Upper lobe of left lung (tissue), 6 donors: ENCODE measurements at regions not wholly inside any gene's neighbourhood (a gene's known extent, or its start where the extent isn't known, plus 50 kb on each side); places are given as distances from the start of the nearest gene placed in this dataset.
"Not testable (repeated sequence)": the region's sequence is repeated elsewhere in the genome, so short reads cannot be mapped to it uniquely, and the experiment has no call there.

Experiments used
- ATAC-seq, 2 donors: fragments of 200-7000 bp; cut with Tn5 transposase; one replicate each; pipeline ENCODE4 v1.9.1; 2022; ENCODE audit warnings: mild to moderate bottlenecking in 2 of 2, moderate library complexity in 2 of 2; ENCODE audit not compliant: low FRiP score in 2 of 2
- DNase-seq, 2 donors: peaks; one replicate each; pipeline ENCODE4 v3.0.0-alpha.2; 2019 to 2020
- H3K27ac ChIP-seq, 4 donors: fragments of 200-600 bp; sonication (generic); one replicate each; pipeline ENCODE4 v1.5.1; 2016 to 2019
- H3K27me3 ChIP-seq, 4 donors: fragments of 200-600 bp; sonication (generic); one replicate each; pipeline ENCODE4 v1.5.1; 2017 to 2019
- H3K36me3 ChIP-seq, 4 donors: fragments of 200-600 bp; sonication (generic); one replicate each; pipeline ENCODE4 v1.5.1; 2016 to 2019
- H3K4me1 ChIP-seq, 4 donors: fragments of 200-600 bp; sonication (generic); one replicate each; pipeline ENCODE4 v1.5.1; 2018 to 2019
- H3K4me3 ChIP-seq, 4 donors: fragments of 200-600 bp; sonication (generic); one replicate each; pipeline ENCODE4 v1.5.1; 2017 to 2019; ENCODE audit warnings: mild to moderate bottlenecking in 2 of 4, moderate library complexity in 1 of 4
- H3K9me3 ChIP-seq, 4 donors: fragments of 200-600 bp; sonication (generic); one replicate each; pipeline ENCODE4 v1.5.1; 2018 to 2019
- EP300 ChIP-seq, 4 donors: sonication (generic); formaldehyde crosslinking; IDR thresholded peaks; one replicate each; pipeline ENCODE4 v1.5.1; 2017; ENCODE audit warnings: antibody characterized with exemption in 4 of 4, control low read depth in 2 of 4
- POLR2A ChIP-seq, 4 donors: fragments of 450-650 bp; IDR thresholded peaks; one replicate each; pipeline ENCODE4 v1.5.1; 2016 to 2017; ENCODE audit warnings: antibody characterized with exemption in 4 of 4, mild to moderate bottlenecking in 2 of 4
- POLR2AphosphoS5 ChIP-seq, 2 donors: sonication (generic); formaldehyde crosslinking; IDR thresholded peaks; one replicate each; pipeline ENCODE4 v1.5.1; 2017; ENCODE audit warnings: antibody characterized with exemption in 2 of 2
- WGBS, 2 donors: methylation state at CpG; one replicate each; pipeline ENCODE4 v1.1.5; 2017 to 2018; 5-methylcytosine and 5-hydroxymethylcytosine counted together
- TF ChIP-seq, protein P1 (sequence below), 6 experiments: fragments of 450-650 bp in 4 of 6; fragments of 200-600 bp in 2 of 6; sonication (generic) in 2 of 6; IDR thresholded peaks; one replicate each; pipeline ENCODE4 v1.5.1; 2016 to 2019; ENCODE audit warnings: antibody characterized with exemption in 6 of 6
- donor health status: DM: no; HTN: no; CAD: no; lungs with moderate emphysema.
- donor health status: DM: no; HTN: yes; CAD: no; lungs with severe emphysema.

DNA sequence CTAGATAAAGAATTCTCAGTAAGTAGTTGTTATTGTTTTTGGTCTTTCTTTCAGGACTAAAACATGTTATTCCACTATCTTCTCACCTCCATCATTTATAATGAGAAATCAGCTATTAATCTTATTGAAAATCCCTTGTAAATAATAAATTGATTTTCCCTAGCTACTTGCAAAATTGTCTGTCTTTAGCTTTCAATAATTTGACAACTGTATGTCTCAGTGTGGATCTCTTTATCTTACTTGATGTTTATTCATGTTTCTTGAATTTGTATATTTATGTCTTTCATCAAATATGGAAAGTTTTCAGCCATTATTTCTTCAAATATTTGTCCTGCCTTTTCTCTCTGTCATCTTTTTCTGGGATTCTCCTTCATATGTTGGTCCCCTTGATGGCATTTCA, 117.1 kb upstream of the ANTXRL start:
- H3K27me3 ChIP-seq: no peaks in the 10 kb centered on the region
- TF ChIP-seq, protein P1, sequence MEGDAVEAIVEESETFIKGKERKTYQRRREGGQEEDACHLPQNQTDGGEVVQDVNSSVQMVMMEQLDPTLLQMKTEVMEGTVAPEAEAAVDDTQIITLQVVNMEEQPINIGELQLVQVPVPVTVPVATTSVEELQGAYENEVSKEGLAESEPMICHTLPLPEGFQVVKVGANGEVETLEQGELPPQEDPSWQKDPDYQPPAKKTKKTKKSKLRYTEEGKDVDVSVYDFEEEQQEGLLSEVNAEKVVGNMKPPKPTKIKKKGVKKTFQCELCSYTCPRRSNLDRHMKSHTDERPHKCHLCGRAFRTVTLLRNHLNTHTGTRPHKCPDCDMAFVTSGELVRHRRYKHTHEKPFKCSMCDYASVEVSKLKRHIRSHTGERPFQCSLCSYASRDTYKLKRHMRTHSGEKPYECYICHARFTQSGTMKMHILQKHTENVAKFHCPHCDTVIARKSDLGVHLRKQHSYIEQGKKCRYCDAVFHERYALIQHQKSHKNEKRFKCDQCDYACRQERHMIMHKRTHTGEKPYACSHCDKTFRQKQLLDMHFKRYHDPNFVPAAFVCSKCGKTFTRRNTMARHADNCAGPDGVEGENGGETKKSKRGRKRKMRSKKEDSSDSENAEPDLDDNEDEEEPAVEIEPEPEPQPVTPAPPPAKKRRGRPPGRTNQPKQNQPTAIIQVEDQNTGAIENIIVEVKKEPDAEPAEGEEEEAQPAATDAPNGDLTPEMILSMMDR (IDR thresholded peaks at IDR 0.05): no peak
- no peak for TF ChIP-seq POLR2A (IDR thresholded peaks at IDR 0.05)
- TF ChIP-seq EP300 (IDR thresholded peaks at IDR 0.05): no peak
- TF ChIP-seq POLR2AphosphoS5 (IDR thresholded peaks at IDR 0.05): no peak
- no peaks in the 10 kb centered on the region for H3K4me1 ChIP-seq
- H3K36me3 ChIP-seq: no peaks in the 10 kb centered on the region
- H3K9me3 ChIP-seq: peaks cover 0 to 8% (median 2%) of the 10 kb centered on the region in 4 donors
- DNase-seq (no peak), ATAC-seq (no peak)
- H3K27ac ChIP-seq: no peak overlapping the region
- no peak overlapping the region for H3K4me3 ChIP-seq

DNA sequence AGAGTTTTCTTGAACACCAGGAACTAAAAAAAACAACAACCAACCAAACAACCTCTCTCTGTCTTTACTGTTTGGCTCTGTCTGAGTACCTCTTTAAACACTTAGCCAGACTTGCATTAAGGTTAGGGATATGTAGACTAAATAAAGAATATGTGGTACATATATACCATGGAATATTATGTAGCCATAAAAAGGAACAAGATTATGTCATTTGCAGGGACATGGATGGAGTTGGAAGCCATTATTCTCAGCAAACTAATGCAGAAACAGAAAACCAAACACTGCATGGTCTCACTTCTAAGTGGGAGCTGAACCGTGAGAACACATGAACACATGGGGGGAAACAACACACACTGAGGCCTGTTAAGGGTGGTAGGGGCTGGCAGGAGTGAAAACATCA, 116.0 kb upstream of the ANTXRL start:
- H3K27ac ChIP-seq: no peak overlapping the region

DNA sequence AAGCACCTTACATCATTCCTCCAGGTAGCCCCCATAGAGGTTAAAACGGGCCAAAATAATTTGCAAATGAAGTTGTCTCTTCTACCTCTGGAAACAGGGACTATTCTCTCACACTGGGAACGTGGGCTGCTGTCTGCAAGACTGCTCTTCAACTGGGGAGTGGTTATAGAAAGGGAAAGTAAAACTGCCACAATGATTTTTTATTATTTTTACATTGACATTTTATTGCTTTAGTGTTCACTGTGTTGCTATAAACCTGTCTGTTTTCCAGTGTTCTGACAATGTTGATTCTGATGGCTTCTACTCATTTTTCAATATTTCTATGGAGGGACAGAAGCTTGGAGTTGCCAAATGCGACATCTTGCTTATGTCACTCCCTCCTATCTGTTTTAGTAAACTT, 115.1 kb upstream of the ANTXRL start:
- 59 to 63% methylated on average over 3 of the region's 3 CpGs for WGBS, 2 donors
- no peak for DNase-seq

More for the DNA sequence above, 116.0 kb upstream of the ANTXRL start:
- Histone ChIP-seq H3K4me3 (no peak overlapping the region), H3K4me1 (no peaks in the 10 kb centered on the region), H3K27me3 (no peaks in the 10 kb centered on the region), H3K9me3 (peaks cover 0 to 8% (median 2%) of the 10 kb centered on the region in 4 donors), H3K36me3 (no peaks in the 10 kb centered on the region)
- TF ChIP-seq, protein P1 (IDR thresholded peaks at IDR 0.05): no peak
- TF ChIP-seq EP300 (IDR thresholded peaks at IDR 0.05) (no peak), POLR2AphosphoS5 (IDR thresholded peaks at IDR 0.05) (no peak), POLR2A (IDR thresholded peaks at IDR 0.05) (no peak)
- ATAC-seq (no peak), DNase-seq (no peak)
- WGBS, 2 donors: 86% methylated on average over 1 of the region's 1 CpG

DNA sequence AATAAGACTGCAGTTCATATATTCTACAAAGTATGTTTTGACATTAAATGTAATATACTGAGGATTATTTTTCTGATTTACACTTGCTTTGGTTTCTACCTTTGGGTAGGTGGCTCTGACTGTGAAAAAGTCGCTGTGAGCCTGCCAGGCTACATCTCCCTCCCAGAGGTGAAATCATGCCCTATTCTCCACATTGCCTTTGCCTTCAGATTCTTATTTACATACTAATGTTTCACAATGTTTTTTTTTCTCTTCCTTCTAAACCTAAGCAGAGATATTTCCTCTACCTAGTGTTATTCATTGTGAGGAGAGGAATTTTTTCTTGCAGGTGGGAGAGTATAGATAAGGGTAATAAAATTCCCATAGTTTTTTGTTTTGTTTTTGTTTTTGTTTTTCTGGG, 111.5 kb upstream of the ANTXRL start:
- ATAC-seq (no peak), DNase-seq (no peak)
- Histone ChIP-seq H3K27me3 (no peaks in the 10 kb centered on the region), H3K4me3 (no peak overlapping the region), H3K9me3 (no peaks in the 10 kb centered on the region), H3K36me3 (no peaks in the 10 kb centered on the region), H3K27ac (no peak overlapping the region), H3K4me1 (no peaks in the 10 kb centered on the region)
- 57 to 60% methylated on average over 1 of the region's 1 CpG for WGBS, 2 donors
- TF ChIP-seq EP300 (IDR thresholded peaks at IDR 0.05) (no peak), POLR2A (IDR thresholded peaks at IDR 0.05) (no peak), POLR2AphosphoS5 (IDR thresholded peaks at IDR 0.05) (no peak)
- TF ChIP-seq, protein P1 (IDR thresholded peaks at IDR 0.05): no peak

More for the DNA sequence above, 115.1 kb upstream of the ANTXRL start:
- no peak for ATAC-seq
- H3K9me3 ChIP-seq: peaks cover 0 to 8% (median 2%) of the 10 kb centered on the region in 4 donors
- TF ChIP-seq POLR2AphosphoS5 (IDR thresholded peaks at IDR 0.05) (no peak), POLR2A (IDR thresholded peaks at IDR 0.05) (no peak), EP300 (IDR thresholded peaks at IDR 0.05) (no peak)
- TF ChIP-seq, protein P1 (IDR thresholded peaks at IDR 0.05): no peak
- H3K36me3 ChIP-seq: no peaks in the 10 kb centered on the region
- H3K27ac ChIP-seq: no peak overlapping the region
- no peaks in the 10 kb centered on the region for H3K27me3 ChIP-seq
- H3K4me1 ChIP-seq: no peaks in the 10 kb centered on the region
- H3K4me3 ChIP-seq: no peak overlapping the region

DNA sequence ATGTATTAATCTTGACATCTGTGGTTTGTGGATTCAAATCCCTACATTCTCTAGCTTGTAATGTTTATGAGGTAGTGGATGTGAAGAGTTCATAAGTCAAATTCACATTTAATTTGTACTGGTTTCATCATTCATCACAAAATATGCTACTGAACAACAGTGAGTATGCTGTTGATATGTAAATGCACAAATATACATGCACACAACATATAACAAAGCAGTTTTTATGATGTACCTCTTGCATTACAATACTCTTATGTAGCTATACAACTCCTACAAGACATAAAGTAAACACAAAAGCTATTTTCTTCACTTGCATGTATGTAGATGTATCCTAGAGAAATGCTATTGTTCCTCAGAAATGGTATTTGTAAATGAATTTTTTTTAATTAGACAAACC, 111.0 kb upstream of the ANTXRL start:
- no peak for TF ChIP-seq POLR2AphosphoS5 (IDR thresholded peaks at IDR 0.05)
- TF ChIP-seq, protein P1 (IDR thresholded peaks at IDR 0.05): no peak
- TF ChIP-seq EP300 (IDR thresholded peaks at IDR 0.05): no peak
- no peak for TF ChIP-seq POLR2A (IDR thresholded peaks at IDR 0.05)
- no peaks in the 10 kb centered on the region for H3K4me1 ChIP-seq
- H3K9me3 ChIP-seq: no peaks in the 10 kb centered on the region
- no peak for ATAC-seq
- no peak overlapping the region for H3K4me3 ChIP-seq
- no peak for DNase-seq
- H3K27me3 ChIP-seq: no peaks in the 10 kb centered on the region
- H3K36me3 ChIP-seq: no peaks in the 10 kb centered on the region
- H3K27ac ChIP-seq: no peak overlapping the region

DNA sequence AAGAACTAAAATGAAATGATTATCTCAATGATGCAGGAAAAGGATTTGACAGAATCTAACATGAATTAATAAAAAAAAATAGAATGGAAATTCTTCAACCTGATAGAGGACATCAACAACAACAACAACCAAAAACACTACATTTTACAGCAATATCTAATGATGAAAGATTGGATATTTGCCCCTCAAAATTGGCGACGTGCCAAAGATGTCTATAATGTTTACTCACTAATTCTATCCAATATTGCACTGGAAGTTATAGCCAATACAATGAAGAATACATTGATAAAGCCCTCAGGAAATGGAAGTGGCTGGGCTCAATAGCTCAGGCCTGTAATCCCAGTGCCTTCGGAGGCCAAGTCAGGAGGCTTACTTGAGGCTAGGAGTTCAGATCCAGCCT, 99.4 kb upstream of the ANTXRL start:
- not testable (repeated sequence) for H3K4me3 ChIP-seq, H3K9me3 ChIP-seq, ATAC-seq, H3K27ac ChIP-seq, H3K27me3 ChIP-seq, DNase-seq, H3K36me3 ChIP-seq, H3K4me1 ChIP-seq
- WGBS, 2 donors: 86 to 87% methylated on average over 3 of the region's 3 CpGs
